ENCODE measurements at regions not wholly inside any gene's neighbourhood (a gene's known extent, or its start where the extent isn't known, plus 50 kb on each side); places are given as distances from the start of the nearest gene placed in this dataset.

DNA sequence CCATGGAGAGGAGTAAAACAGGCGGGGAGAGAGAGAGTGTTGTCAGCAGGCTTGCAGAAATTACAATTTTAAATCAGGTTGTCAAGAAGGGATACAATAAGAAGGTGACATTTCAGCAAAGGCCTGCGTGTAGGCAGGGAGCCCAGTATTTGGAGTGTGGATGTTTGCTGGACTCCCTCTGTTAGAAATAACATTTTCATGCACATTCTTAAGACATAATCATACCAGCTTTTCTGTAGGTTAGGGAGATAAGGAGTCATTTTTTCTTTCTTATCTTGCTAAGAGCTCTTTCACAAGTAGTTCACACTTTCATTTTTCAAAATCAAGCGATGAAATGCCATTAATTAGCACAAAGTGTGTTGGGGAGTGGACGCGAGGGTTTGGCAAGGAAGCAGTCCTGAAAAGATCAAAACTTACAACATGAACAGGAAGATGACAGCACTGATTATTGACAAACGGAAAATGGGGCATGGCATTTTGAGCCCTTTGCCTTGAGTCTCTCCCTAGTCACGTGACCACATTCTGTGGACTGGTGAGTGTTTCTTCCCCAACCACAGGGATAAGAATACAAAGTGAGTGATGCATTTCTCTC, 160.2 kb downstream of the DAD1 start:
- DNase-seq (ENCODE audit: low spot score) = no peak
- H3K27ac ChIP-seq (ENCODE audit: low read depth in 1 of 2, low read length in 2 of 2) = no peak overlapping the region
- TF ChIP-seq, protein P1, sequence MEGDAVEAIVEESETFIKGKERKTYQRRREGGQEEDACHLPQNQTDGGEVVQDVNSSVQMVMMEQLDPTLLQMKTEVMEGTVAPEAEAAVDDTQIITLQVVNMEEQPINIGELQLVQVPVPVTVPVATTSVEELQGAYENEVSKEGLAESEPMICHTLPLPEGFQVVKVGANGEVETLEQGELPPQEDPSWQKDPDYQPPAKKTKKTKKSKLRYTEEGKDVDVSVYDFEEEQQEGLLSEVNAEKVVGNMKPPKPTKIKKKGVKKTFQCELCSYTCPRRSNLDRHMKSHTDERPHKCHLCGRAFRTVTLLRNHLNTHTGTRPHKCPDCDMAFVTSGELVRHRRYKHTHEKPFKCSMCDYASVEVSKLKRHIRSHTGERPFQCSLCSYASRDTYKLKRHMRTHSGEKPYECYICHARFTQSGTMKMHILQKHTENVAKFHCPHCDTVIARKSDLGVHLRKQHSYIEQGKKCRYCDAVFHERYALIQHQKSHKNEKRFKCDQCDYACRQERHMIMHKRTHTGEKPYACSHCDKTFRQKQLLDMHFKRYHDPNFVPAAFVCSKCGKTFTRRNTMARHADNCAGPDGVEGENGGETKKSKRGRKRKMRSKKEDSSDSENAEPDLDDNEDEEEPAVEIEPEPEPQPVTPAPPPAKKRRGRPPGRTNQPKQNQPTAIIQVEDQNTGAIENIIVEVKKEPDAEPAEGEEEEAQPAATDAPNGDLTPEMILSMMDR (IDR thresholded peaks at IDR 0.05; ENCODE audit: low read depth, low read length, missing input control) = no peak
- TF ChIP-seq HNF4G (IDR thresholded peaks at IDR 0.05) = no peak
- no peak for TF ChIP-seq HNF4A (conservative IDR thresholded peaks at IDR 0.05)
- TF ChIP-seq EGR1 (IDR thresholded peaks at IDR 0.05; ENCODE audit: low read depth in 2 of 2) = no peak
- TF ChIP-seq NR2F2 (IDR thresholded peaks at IDR 0.05) = no peak
- TF ChIP-seq RXRA (IDR thresholded peaks at IDR 0.05) = no peak
- no peak for TF ChIP-seq RAD21 (IDR thresholded peaks at IDR 0.05)
- TF ChIP-seq FOXA1 (IDR thresholded peaks at IDR 0.05) = no peak
- TF ChIP-seq, protein P2, sequence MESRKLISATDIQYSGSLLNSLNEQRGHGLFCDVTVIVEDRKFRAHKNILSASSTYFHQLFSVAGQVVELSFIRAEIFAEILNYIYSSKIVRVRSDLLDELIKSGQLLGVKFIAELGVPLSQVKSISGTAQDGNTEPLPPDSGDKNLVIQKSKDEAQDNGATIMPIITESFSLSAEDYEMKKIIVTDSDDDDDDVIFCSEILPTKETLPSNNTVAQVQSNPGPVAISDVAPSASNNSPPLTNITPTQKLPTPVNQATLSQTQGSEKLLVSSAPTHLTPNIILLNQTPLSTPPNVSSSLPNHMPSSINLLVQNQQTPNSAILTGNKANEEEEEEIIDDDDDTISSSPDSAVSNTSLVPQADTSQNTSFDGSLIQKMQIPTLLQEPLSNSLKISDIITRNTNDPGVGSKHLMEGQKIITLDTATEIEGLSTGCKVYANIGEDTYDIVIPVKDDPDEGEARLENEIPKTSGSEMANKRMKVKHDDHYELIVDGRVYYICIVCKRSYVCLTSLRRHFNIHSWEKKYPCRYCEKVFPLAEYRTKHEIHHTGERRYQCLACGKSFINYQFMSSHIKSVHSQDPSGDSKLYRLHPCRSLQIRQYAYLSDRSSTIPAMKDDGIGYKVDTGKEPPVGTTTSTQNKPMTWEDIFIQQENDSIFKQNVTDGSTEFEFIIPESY (IDR thresholded peaks at IDR 0.05) = no peak
- TF ChIP-seq, protein P3, sequence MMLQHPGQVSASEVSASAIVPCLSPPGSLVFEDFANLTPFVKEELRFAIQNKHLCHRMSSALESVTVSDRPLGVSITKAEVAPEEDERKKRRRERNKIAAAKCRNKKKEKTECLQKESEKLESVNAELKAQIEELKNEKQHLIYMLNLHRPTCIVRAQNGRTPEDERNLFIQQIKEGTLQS (IDR thresholded peaks at IDR 0.05) = no peak
- TF ChIP-seq, protein P4, sequence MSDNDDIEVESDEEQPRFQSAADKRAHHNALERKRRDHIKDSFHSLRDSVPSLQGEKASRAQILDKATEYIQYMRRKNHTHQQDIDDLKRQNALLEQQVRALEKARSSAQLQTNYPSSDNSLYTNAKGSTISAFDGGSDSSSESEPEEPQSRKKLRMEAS (IDR thresholded peaks at IDR 0.05) = no peak
- TF ChIP-seq FOXA2 (IDR thresholded peaks at IDR 0.05) = no peak
- TF ChIP-seq TAF1 (conservative IDR thresholded peaks at IDR 0.05) = no peak
- TF ChIP-seq, protein P5, sequence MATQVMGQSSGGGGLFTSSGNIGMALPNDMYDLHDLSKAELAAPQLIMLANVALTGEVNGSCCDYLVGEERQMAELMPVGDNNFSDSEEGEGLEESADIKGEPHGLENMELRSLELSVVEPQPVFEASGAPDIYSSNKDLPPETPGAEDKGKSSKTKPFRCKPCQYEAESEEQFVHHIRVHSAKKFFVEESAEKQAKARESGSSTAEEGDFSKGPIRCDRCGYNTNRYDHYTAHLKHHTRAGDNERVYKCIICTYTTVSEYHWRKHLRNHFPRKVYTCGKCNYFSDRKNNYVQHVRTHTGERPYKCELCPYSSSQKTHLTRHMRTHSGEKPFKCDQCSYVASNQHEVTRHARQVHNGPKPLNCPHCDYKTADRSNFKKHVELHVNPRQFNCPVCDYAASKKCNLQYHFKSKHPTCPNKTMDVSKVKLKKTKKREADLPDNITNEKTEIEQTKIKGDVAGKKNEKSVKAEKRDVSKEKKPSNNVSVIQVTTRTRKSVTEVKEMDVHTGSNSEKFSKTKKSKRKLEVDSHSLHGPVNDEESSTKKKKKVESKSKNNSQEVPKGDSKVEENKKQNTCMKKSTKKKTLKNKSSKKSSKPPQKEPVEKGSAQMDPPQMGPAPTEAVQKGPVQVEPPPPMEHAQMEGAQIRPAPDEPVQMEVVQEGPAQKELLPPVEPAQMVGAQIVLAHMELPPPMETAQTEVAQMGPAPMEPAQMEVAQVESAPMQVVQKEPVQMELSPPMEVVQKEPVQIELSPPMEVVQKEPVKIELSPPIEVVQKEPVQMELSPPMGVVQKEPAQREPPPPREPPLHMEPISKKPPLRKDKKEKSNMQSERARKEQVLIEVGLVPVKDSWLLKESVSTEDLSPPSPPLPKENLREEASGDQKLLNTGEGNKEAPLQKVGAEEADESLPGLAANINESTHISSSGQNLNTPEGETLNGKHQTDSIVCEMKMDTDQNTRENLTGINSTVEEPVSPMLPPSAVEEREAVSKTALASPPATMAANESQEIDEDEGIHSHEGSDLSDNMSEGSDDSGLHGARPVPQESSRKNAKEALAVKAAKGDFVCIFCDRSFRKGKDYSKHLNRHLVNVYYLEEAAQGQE (IDR thresholded peaks at IDR 0.05) = no peak
- TF ChIP-seq GABPA (IDR thresholded peaks at IDR 0.05 in 1 of 2, conservative IDR thresholded peaks at IDR 0.05 in 1 of 2) = no peak
- no peak for TF ChIP-seq JUND (IDR thresholded peaks at IDR 0.05)
- TF ChIP-seq SP1 (IDR thresholded peaks at IDR 0.05) = no peak

More for the DNA sequence above, 160.2 kb downstream of the DAD1 start:
- Histone ChIP-seq H3K4me3 (ENCODE audit: low read depth in 1 of 3, low read length in 3 of 3) (no peak overlapping the region), H3K27me3 (ENCODE audit: control insufficient read depth in 4 of 4, insufficient read depth in 4 of 4, low read length in 3 of 4) (no peaks in the 10 kb centered on the region), H3K36me3 (ENCODE audit: control insufficient read depth in 4 of 4, insufficient read depth in 3 of 4, low read depth in 1 of 4, low read length in 3 of 4) (no peaks in the 10 kb centered on the region), H3K9ac (ENCODE audit: low read depth in 1 of 2, low read length in 2 of 2) (no peak overlapping the region), H3K4me1 (ENCODE audit: control insufficient read depth in 4 of 4, insufficient read depth in 4 of 4, low read length in 3 of 4) (peaks cover 2 to 9% (median 6%) of the 10 kb centered on the region in 4 donors), H3K9me3 (ENCODE audit: control insufficient read depth in 4 of 4, low read length in 3 of 4) (no peaks in the 10 kb centered on the region)
- WGBS = 78% methylated on average over 7 of the region's 7 CpGs

Data from liver (tissue), 8 donors.